T-cell (primary cell): ENCODE measurements at regions not wholly inside any gene's neighbourhood (a gene's known extent, or its start where the extent isn't known, plus 50 kb on each side); places are given as distances from the start of the nearest gene placed in this dataset.
"Not testable (repeated sequence)": the region's sequence is repeated elsewhere in the genome, so short reads cannot be mapped to it uniquely, and the experiment has no call there.

Experiments used
- ATAC-seq, 4 experiments: fragments of 200-7000 bp in 3 of 4; fragments of 150-1000 bp in 1 of 4; cut with Tn5 transposase; replicated peaks in 1 of 4; 1 replicate in 3 of 4; 2 replicates in 1 of 4; pipeline ENCODE4 v1.10.0; 2021; ENCODE audit warnings: moderate library complexity in 3 of 4, mild to moderate bottlenecking in 2 of 4, moderate number of reproducible peaks in 1 of 4
- CTCF ChIA-PET, 2 donors: fragments of 300-600 bp; sonication (Branson Sonifier 250); formaldehyde crosslinking; loops; one replicate each; lab custom pipeline; 2022; ENCODE audit warnings: antibody characterized with exemption in 2 of 2; lab: Charles Lee
- POLR2A ChIA-PET, 2 donors: fragments of 300-600 bp; sonication (Branson Sonifier 250); formaldehyde crosslinking; loops; one replicate each; lab custom pipeline; 2022; ENCODE audit warnings: antibody characterized with exemption in 2 of 2; lab: Charles Lee
- DNase-seq, 35 experiments: peaks; one replicate each; pipeline versions ENCODE4 v3.0.0 to v3.0.0-alpha.2; 2013 to 2023
- H3K27ac ChIP-seq: one replicate; pipeline ENCODE4 v1.5.1; 2013; ENCODE audit warnings: low read length
- H3K27me3 ChIP-seq, 2 experiments: replicated peaks in 1 of 2; 1 replicate in 1 of 2; 2 replicates in 1 of 2; pipeline versions ENCODE4 v1.6.1 to v1.7.0; 2013; ENCODE audit warnings: low read length in 1 of 2, mixed read lengths in 1 of 2; ENCODE audit not compliant: control insufficient read depth in 2 of 2, insufficient read depth in 2 of 2; ENCODE audit errors: extremely low read depth in 1 of 2
- H3K36me3 ChIP-seq, 2 donors: 1 replicate in 1 of 2; 2 replicates in 1 of 2; pipeline versions ENCODE4 v1.6.1 to v1.7.0; 2013; ENCODE audit warnings: low read length in 1 of 2; ENCODE audit not compliant: control insufficient read depth in 2 of 2, insufficient read depth in 1 of 2; ENCODE audit errors: extremely low read depth in 1 of 2
- H3K4me1 ChIP-seq, 2 experiments: 1 replicate in 1 of 2; 2 replicates in 1 of 2; pipeline versions ENCODE4 v1.6.1 to v1.7.0; 2013; ENCODE audit warnings: low read length in 2 of 2, mixed read lengths in 1 of 2; ENCODE audit not compliant: insufficient read depth in 2 of 2, control insufficient read depth in 1 of 2; ENCODE audit errors: extremely low read depth in 1 of 2
- H3K4me3 ChIP-seq, 2 donors: 1 replicate in 1 of 2; 2 replicates in 1 of 2; pipeline versions ENCODE4 v1.5.1 to v1.7.0; 2013; ENCODE audit warnings: mild to moderate bottlenecking in 2 of 2, low read length in 1 of 2, moderate library complexity in 1 of 2; ENCODE audit not compliant: control insufficient read depth in 1 of 2; ENCODE audit errors: extremely low read depth in 1 of 2
- H3K9me3 ChIP-seq: 2 replicates; pipeline ENCODE4 v1.7.0; 2013
- H3K27ac Mint-ChIP-seq, 2 donors: one replicate each; pipeline ENCODE4 v1.8.0; 2020 to 2021; ENCODE audit warnings: mild to moderate bottlenecking in 2 of 2, mixed read lengths in 2 of 2
- H3K27me3 Mint-ChIP-seq, 2 donors: one replicate each; pipeline ENCODE4 v1.8.0; 2021 to 2022; ENCODE audit warnings: mixed read lengths in 2 of 2
- H3K36me3 Mint-ChIP-seq: one replicate; pipeline ENCODE4 v1.8.0; 2021; ENCODE audit warnings: mixed read lengths
- H3K4me1 Mint-ChIP-seq, 3 donors: one replicate each; pipeline ENCODE4 v1.8.0; 2020 to 2022; ENCODE audit warnings: mixed read lengths in 3 of 3, mild to moderate bottlenecking in 1 of 3
- H3K4me3 Mint-ChIP-seq, 3 donors: one replicate each; pipeline ENCODE4 v1.8.0; 2020 to 2022; ENCODE audit warnings: mild to moderate bottlenecking in 3 of 3, mixed read lengths in 3 of 3, moderate library complexity in 3 of 3
- H3K9me3 Mint-ChIP-seq, 3 donors: one replicate each; pipeline ENCODE4 v1.8.0; 2020 to 2022; ENCODE audit warnings: mixed read lengths in 3 of 3
- WGBS: methylation state at CpG from one replicate; pipeline ENCODE4 v1.1.5; 2013; ENCODE audit warnings: missing lambda C conversion rate; ENCODE audit not compliant: insufficient coverage; 5-methylcytosine and 5-hydroxymethylcytosine counted together

DNA sequence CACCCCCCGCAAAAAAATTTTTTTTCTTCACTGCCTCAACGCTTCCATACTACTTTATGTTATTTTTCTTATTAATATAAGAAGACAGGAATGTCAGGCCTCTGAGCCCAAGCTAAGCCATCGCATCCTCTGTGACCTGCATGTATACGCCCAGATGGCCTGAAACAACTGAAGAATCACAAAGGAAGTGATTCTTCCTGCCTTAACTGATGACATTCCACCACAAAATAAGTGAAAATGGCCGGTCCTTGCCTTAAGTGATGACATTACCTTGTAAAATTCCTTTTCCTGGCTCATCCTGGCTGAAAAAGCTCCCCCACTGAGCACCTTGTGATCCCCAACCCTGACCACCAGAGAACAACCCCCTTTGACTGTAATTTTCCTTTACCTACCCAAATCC, 258.7 kb upstream of the KCND2 start:
- H3K4me3 ChIP-seq, H3K4me3 Mint-ChIP-seq, H3K36me3 Mint-ChIP-seq, H3K27me3 Mint-ChIP-seq, ATAC-seq, DNase-seq, H3K9me3 ChIP-seq, H3K27me3 ChIP-seq, H3K27ac Mint-ChIP-seq, H3K27ac ChIP-seq, POLR2A ChIA-PET, CTCF ChIA-PET, H3K4me1 Mint-ChIP-seq, H3K36me3 ChIP-seq, H3K4me1 ChIP-seq: not testable (repeated sequence)
- WGBS = 55% methylated on average over 3 of the region's 5 CpGs
- H3K9me3 Mint-ChIP-seq = peaks cover 7 to 24% (median 12%) of the 10 kb centered on the region in 3 donors

DNA sequence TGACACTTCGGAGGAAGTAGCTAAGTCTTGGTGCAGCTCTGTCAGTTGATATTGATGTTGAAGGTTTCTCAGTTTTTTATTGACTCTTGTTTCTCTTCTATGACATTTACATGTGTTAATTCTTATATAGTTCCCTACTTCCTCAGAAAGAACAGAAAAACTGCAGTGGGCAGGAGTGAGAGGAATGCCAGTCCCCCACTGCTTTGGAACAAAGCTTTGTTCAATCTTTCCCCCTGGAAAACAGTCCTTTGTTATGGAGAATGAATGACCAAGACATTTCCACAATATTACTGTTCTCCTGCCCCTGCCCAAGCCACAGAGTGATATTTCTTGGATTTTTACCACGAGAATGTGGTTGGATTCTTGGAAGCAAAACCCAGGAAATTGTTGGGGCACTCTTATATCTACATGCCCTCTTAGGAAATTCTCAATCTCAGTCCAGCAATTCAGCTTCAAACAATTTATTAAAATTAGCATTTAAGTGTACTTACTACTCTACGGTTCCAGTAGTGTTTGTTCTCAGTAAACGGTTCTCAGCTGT, 258.0 kb upstream of the KCND2 start:
- Histone ChIP-seq H3K27ac (no peak overlapping the region), H3K36me3 (no peaks in the 10 kb centered on the region), H3K9me3 (no peaks in the 10 kb centered on the region), H3K27me3 (no peaks in the 10 kb centered on the region), H3K4me3 (no peak overlapping the region), H3K4me1 (no peaks in the 10 kb centered on the region)
- H3K36me3 Mint-ChIP-seq = no peaks in the 10 kb centered on the region
- no peak overlapping the region for H3K27ac Mint-ChIP-seq
- no peaks in the 10 kb centered on the region for H3K4me1 Mint-ChIP-seq
- ATAC-seq = no peak
- no peak overlapping the region for H3K4me3 Mint-ChIP-seq
- WGBS = 0% methylated on average over 1 of the region's 4 CpGs
- ChIA-PET CTCF (no interaction called here), POLR2A (no interaction called here)
- peaks cover 7 to 17% (median 9%) of the 10 kb centered on the region in 3 donors for H3K9me3 Mint-ChIP-seq
- no peak for DNase-seq
- no peaks in the 10 kb centered on the region for H3K27me3 Mint-ChIP-seq

DNA sequence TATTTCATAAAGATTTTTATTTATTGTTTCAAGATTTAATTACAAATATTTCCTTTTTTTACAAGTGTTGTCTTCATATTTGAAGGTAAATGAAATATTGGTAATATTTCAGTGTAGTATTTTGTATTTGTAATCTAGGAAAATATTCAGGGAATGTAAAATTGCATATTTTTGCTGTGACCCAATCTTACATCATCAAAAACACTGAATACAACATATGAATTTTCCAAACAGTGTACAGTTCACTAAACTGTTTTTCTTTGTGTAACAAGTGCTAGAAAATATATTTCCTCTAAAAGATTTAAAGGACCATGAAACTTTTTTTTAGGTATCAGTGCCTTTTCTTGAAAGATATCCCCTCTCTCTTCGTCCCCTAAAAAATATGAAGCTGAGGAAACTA, 251.9 kb upstream of the KCND2 start:
- POLR2A ChIA-PET = no interaction called here
- H3K4me1 Mint-ChIP-seq = no peaks in the 10 kb centered on the region
- Histone ChIP-seq H3K4me1 (no peaks in the 10 kb centered on the region), H3K9me3 (no peaks in the 10 kb centered on the region), H3K27me3 (no peaks in the 10 kb centered on the region), H3K27ac (no peak overlapping the region), H3K36me3 (no peaks in the 10 kb centered on the region), H3K4me3 (no peak overlapping the region)
- no peaks in the 10 kb centered on the region for H3K36me3 Mint-ChIP-seq
- H3K27ac Mint-ChIP-seq = no peak overlapping the region
- ATAC-seq (no peak), DNase-seq (no peak)
- CTCF ChIA-PET = interaction anchor here in 1 of 2 donors (0.6 kb wide), 1 partner anchor 57 kb away, joined by 3 read pairs; no protein-coding TSS in a partner anchor
- no peaks in the 10 kb centered on the region for H3K27me3 Mint-ChIP-seq
- no peak overlapping the region for H3K4me3 Mint-ChIP-seq
- WGBS = 40% methylated on average over 1 of the region's 1 CpG
- H3K9me3 Mint-ChIP-seq = peaks cover 3 to 10% (median 4%) of the 10 kb centered on the region in 3 donors

DNA sequence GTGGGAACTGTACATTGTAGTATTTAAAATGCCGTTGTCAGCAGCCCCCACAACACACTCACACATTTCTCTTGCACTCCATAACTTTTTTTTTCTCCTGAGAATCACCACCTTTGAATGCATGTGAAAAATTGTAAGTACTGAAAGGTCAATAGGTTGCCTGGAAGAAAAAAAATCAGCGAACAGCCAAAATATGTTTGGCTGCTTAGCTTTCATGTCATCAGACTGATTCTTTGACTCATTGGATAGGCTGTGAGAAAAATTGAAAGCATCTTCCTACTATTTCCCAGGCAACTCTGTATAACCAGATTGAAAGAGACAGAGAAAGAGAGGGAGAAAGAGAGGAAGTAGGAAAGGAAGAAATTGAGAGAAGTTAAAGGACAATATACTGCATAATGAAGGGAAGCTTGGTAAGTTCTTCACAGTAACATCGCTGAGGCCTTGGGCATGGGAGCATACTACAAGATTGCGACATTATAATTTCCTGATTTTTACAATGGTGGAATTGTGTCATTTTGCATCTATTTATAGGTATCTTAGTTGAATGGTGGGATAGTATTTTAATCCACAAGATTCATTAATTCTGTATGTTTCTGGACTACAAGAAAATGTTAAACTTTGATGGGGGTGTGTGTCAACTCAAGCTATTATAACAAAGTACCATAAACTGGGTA, 249.3 kb upstream of the KCND2 start:
- POLR2A ChIA-PET = no interaction called here
- Mint-ChIP-seq H3K36me3 (no peaks in the 10 kb centered on the region), H3K27me3 (no peaks in the 10 kb centered on the region), H3K4me3 (no peak overlapping the region), H3K4me1 (no peaks in the 10 kb centered on the region), H3K27ac (no peak overlapping the region), H3K9me3 (peaks cover 8 to 14% (median 10%) of the 10 kb centered on the region in 3 donors)
- no peaks in the 10 kb centered on the region for H3K36me3 ChIP-seq
- no peaks in the 10 kb centered on the region for H3K9me3 ChIP-seq
- no CpG with 5 or more reads among the region's 4 CpGs for WGBS
- DNase-seq (no peak), ATAC-seq (no peak)
- no peak overlapping the region for H3K27ac ChIP-seq
- H3K4me1 ChIP-seq = no peaks in the 10 kb centered on the region
- no peak overlapping the region for H3K4me3 ChIP-seq
- H3K27me3 ChIP-seq = no peaks in the 10 kb centered on the region
- CTCF ChIA-PET = no interaction called here

DNA sequence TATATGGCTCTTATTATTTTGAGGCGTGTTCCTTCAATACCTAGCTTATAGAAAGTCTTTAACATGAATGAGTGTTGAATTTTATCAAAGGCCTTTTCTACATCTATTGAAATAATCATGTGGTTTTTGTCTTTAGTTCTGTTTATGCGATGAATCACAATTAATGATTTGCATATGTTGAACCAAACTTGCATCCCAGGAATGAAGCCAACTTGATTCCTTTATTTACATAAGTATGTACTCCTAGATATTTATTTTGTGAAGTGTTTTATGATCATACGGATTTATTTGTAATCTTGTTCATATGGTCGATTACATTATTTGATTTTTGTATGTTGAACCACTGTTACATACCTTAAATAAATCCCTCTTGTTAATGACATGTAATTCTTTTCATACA, 244.3 kb upstream of the KCND2 start:
- DNase-seq = no peak
- Histone ChIP-seq H3K27ac (no peak overlapping the region), H3K27me3 (no peaks in the 10 kb centered on the region), H3K4me1 (no peaks in the 10 kb centered on the region), H3K4me3 (no peak overlapping the region), H3K9me3 (no peaks in the 10 kb centered on the region), H3K36me3 (no peaks in the 10 kb centered on the region)
- Mint-ChIP-seq H3K4me1 (no peaks in the 10 kb centered on the region), H3K9me3 (peaks cover 5 to 20% (median 5%) of the 10 kb centered on the region in 3 donors), H3K27me3 (no peaks in the 10 kb centered on the region), H3K27ac (no peak overlapping the region), H3K36me3 (no peaks in the 10 kb centered on the region), H3K4me3 (no peak overlapping the region)
- POLR2A ChIA-PET = no interaction called here
- no CpG with 5 or more reads among the region's 4 CpGs for WGBS
- ATAC-seq = no peak
- CTCF ChIA-PET = no interaction called here

DNA sequence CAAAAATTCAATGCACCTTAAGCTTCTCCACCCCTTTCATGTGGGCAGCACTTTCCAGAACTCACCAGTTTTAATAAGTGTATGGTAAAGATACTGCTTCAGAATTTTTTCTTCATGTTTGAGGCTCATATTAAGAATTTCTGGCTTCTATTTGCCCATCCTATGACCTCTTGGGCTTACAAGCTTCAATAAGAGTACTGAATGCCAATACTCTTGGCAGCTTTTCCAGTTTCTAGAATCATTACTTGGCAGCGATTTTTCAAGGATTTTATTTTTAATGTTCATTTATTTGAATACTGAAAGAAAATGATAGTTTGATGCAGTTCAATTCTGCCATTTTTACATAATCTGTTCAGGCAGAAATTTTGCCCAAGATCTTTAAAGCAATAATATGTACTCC, 242.1 kb upstream of the KCND2 start:
- Histone ChIP-seq H3K36me3 (no peaks in the 10 kb centered on the region), H3K4me3 (no peak overlapping the region), H3K9me3 (no peaks in the 10 kb centered on the region), H3K27me3 (no peaks in the 10 kb centered on the region), H3K4me1 (no peaks in the 10 kb centered on the region), H3K27ac (no peak overlapping the region)
- no CpG with 5 or more reads among the region's 1 CpG for WGBS
- Mint-ChIP-seq H3K4me1 (no peaks in the 10 kb centered on the region), H3K4me3 (no peak overlapping the region), H3K27ac (no peak overlapping the region), H3K9me3 (peaks cover 5 to 19% (median 8%) of the 10 kb centered on the region in 3 donors), H3K36me3 (no peaks in the 10 kb centered on the region), H3K27me3 (no peaks in the 10 kb centered on the region)
- ATAC-seq = no peak
- no peak for DNase-seq
- POLR2A ChIA-PET = no interaction called here
- CTCF ChIA-PET = no interaction called here
